HepG2 (cell line): ENCODE measurements at regions not wholly inside any gene's neighbourhood (a gene's known extent, or its start where the extent isn't known, plus 50 kb on each side); places are given as distances from the start of the nearest gene placed in this dataset.

Experiments used
- ATF3 ChIP-seq: sonication (generic); formaldehyde crosslinking; IDR thresholded peaks from 2 replicates; pipeline ENCODE4 v1.4.0; 2020; ENCODE audit warnings: missing genetic modification reagents
- CHD2 ChIP-seq: IDR thresholded peaks from 2 replicates; pipeline ENCODE4 v1.6.1; 2011; ENCODE audit warnings: low read depth, low read length, improper control_type of control experiment
- ETV6 ChIP-seq: sonication (generic); formaldehyde crosslinking; conservative IDR thresholded peaks from 2 replicates; pipeline ENCODE4 v1.4.0; 2020; ENCODE audit warnings: missing genetic modification reagents
- MXI1 ChIP-seq: IDR thresholded peaks from 3 replicates; pipeline ENCODE4 v1.6.1; 2012; ENCODE audit warnings: low read depth, low read length, inconsistent platforms, borderline replicate concordance
- NKX3-1 ChIP-seq: sonication (generic); formaldehyde crosslinking; IDR thresholded peaks from 2 replicates; pipeline ENCODE4 v1.5.0; 2020; ENCODE audit warnings: missing genetic modification reagents
- SIN3B ChIP-seq: fragments of 150-350 bp; IDR thresholded peaks from 2 replicates; pipeline ENCODE4 v1.6.1; 2014; ENCODE audit warnings: low read length
- ZNF660 ChIP-seq: sonication (generic); formaldehyde crosslinking; IDR thresholded peaks from 2 replicates; pipeline ENCODE4 v1.5.1; 2020; ENCODE audit warnings: mild to moderate bottlenecking, low read depth, missing genetic modification reagents, borderline replicate concordance

GRCh38 chr4:33349376-33349775 lies 2629.2 kb downstream of the PCDH7 start:
- TF ChIP-seq ATF3 (CRISPR knock-in tag) = no peak
- no peak for TF ChIP-seq SIN3B
- TF ChIP-seq NKX3-1 (CRISPR knock-in tag) = no peak
- no peak for TF ChIP-seq CHD2
- TF ChIP-seq ZNF660 (CRISPR knock-in tag) = no peak
- no peak for TF ChIP-seq ETV6 (CRISPR knock-in tag)
- no peak for TF ChIP-seq MXI1
